Stimulated activated CD8-positive, alpha-beta memory T cell treated with anti-CD3 and anti-CD28 coated beads, Interleukin-12 subunit alpha, Interleukin-12 subunit beta, amount 100 ng/mL, for 1 hour (primary cell): ENCODE measurements at regions not wholly inside any gene's neighbourhood (a gene's known extent, or its start where the extent isn't known, plus 50 kb on each side); places are given as distances from the start of the nearest gene placed in this dataset.
A peak's percentile ranks its signal among the peaks of the same experiment; 100 is the strongest.
"Not testable (repeated sequence)": the region's sequence is repeated elsewhere in the genome, so short reads cannot be mapped to it uniquely, and the experiment has no call there.

Experiments
- DNase-seq: peaks from one replicate; pipeline ENCODE4 v3.0.0-alpha.2; 2020; ENCODE audit warnings: low read depth

GRCh38 chr14:97946641-97947040, 1149.5 kb downstream of the VRK1 start:
- DNase-seq = no peak

GRCh38 chr14:97948841-97949240, 1151.7 kb downstream of the VRK1 start:
- DNase-seq = no peak

- no peak for DNase-seq
Measured at GRCh38 chr14:97956581-97957340, 1159.6 kb downstream of the VRK1 start.

- no peak for DNase-seq
Measured at GRCh38 chr14:97959251-97959650, 1162.1 kb downstream of the VRK1 start.

GRCh38 chr14:97960436-97960835, 1163.3 kb downstream of the VRK1 start:
- no peak for DNase-seq

GRCh38 chr14:97970222-97970621, 1173.0 kb downstream of the VRK1 start:
- no peak for DNase-seq

- DNase-seq = no peak
Measured at GRCh38 chr14:97975216-97975615, 1178.0 kb downstream of the VRK1 start.

- DNase-seq = no peak
Measured at GRCh38 chr14:97975962-97976361, 1178.8 kb downstream of the VRK1 start.

- DNase-seq = no peak
Measured at GRCh38 chr14:97976861-97977260, 1179.7 kb downstream of the VRK1 start.

GRCh38 chr14:97977651-97978261, 1180.6 kb downstream of the VRK1 start:
- DNase-seq = peak; percentile 57

- peak; percentile 66 for DNase-seq
Measured at GRCh38 chr14:97978341-97978740, 1181.2 kb downstream of the VRK1 start.

GRCh38 chr14:97993508-97994019, 1196.4 kb downstream of the VRK1 start:
- DNase-seq = no peak

- DNase-seq = no peak
Measured at GRCh38 chr14:97994020-97994531, 1196.9 kb downstream of the VRK1 start.

GRCh38 chr14:97995038-97995437, 1197.9 kb downstream of the VRK1 start:
- no peak for DNase-seq

GRCh38 chr14:97995531-97995930, 1198.3 kb downstream of the VRK1 start:
- no peak for DNase-seq

GRCh38 chr14:98006008-98006407, 1208.8 kb downstream of the VRK1 start:
- DNase-seq = no peak

- no peak for DNase-seq
Measured at GRCh38 chr14:98008381-98009113, 1211.4 kb downstream of the VRK1 start.

GRCh38 chr14:98009177-98009576, 1212.0 kb downstream of the VRK1 start:
- DNase-seq = not testable (repeated sequence)

GRCh38 chr14:98010784-98011183, 1213.6 kb downstream of the VRK1 start:
- DNase-seq = no peak

GRCh38 chr14:98014851-98015615, 1217.9 kb downstream of the VRK1 start:
- no peak for DNase-seq

GRCh38 chr14:98015921-98016320, 1218.7 kb downstream of the VRK1 start:
- no peak for DNase-seq

GRCh38 chr14:98018628-98019027, 1221.4 kb downstream of the VRK1 start:
- DNase-seq = no peak
